Left cardiac atrium (tissue), 4 donors: ENCODE measurements at regions not wholly inside any gene's neighbourhood (a gene's known extent, or its start where the extent isn't known, plus 50 kb on each side); places are given as distances from the start of the nearest gene placed in this dataset.
A peak's percentile ranks its signal among the peaks of the same experiment; 100 is the strongest.
"Not testable (repeated sequence)": the region's sequence is repeated elsewhere in the genome, so short reads cannot be mapped to it uniquely, and the experiment has no call there.

ENCODE experiments used
- ATAC-seq, 2 donors: fragments of 200-7000 bp; cut with Tn5 transposase; one replicate each; pipeline ENCODE4 v1.9.1; 2020; ENCODE audit warnings: mild to moderate bottlenecking in 2 of 2, moderate library complexity in 2 of 2
- DNase-seq: peaks from one replicate; pipeline ENCODE4 v3.0.0-alpha.2; 2020
- intact Hi-C, 2 donors: fragments of 100-400 bp; cut with DNase I; formaldehyde crosslinking; loops; one replicate each; pipeline versions ENCODE4 v1.14.1 to v1.15.1; 2022 to 2023
- donor health status: DM: no; HTN: yes; CAD: no.
- donor health status: DM: no; HTN: yes; CAD: no; lungs with severe emphysema.
- donor health status: DM: yes; HTN: yes; CAD: no.
- donor health status: Dilated cardiomyopathy.

DNA sequence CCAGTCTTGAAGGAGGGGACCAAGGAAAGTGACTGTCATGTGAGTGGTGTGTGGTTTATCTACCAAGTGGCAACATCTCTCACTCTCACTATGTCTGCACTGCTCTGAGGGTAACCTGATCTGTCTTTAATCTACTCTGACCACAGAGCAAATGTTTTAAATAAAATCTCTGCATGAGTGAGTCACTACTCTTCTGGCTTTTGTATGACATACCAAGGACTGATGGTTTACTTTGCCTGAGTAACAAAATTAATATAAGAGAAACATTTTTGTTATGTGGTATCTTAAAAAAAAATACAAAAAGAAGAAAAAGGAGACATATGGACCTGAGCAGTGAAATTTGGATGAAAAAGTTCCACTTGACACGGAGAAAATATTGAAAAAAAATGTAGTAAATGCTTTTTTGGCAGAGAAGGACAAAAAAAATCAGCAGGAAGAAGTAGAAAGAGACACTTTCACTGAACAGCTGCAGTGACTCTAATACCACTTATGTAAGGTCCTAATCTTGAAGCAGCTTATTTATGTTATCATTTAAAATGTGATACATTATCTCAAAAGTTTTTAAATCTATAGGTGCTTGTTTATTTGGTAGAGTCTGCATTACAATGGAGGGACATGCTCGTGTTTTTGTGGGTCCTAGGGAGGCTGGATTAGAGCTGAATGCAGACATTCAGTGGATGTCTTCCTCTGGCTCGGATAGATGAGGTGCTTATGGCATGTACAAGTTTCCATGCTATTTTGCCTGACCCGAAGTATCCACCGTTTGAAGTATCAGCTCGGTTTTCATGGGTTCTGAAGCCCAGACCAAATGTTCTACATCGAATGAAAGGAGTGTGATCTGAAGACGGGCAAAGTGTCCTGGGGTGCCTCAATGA lies 240.7 kb downstream of the MAP2K6 start:
- ATAC-seq = peak in 1 of 2 donors; percentile 84
- intact Hi-C loops = no loop called here
- DNase-seq = no peak

DNA sequence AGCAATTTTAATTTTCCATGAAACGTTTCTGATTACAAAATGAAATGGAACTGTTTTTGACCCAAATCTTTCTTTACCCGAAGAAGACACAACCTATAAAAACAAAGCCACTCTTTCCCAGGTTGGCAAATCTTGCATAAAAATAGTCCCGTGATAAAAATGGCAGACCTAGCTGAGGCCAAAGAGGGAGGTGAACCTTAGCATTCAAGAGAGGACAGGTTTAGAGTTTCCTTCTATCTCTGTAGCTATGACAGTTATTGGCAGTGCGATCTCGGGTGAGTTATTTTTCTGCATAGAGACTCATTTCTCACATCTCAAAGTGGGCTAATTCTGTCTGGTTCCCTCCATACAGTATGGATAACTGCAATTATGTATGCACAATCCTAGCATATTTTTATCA lies 241.4 kb downstream of the MAP2K6 start:
- no peak for DNase-seq
- intact Hi-C loops = no loop called here
- ATAC-seq = no peak

- intact Hi-C loops = no loop called here
- ATAC-seq = no peak
- no peak for DNase-seq
Observed at GRCh38 chr17:69669441-69670178, 255.1 kb downstream of the MAP2K6 start.

- ATAC-seq = peak in 1 of 2 donors; percentile 41
- intact Hi-C loops = no loop called here
- no peak for DNase-seq
Observed at GRCh38 chr17:69672924-69673323, 258.4 kb downstream of the MAP2K6 start.

DNA sequence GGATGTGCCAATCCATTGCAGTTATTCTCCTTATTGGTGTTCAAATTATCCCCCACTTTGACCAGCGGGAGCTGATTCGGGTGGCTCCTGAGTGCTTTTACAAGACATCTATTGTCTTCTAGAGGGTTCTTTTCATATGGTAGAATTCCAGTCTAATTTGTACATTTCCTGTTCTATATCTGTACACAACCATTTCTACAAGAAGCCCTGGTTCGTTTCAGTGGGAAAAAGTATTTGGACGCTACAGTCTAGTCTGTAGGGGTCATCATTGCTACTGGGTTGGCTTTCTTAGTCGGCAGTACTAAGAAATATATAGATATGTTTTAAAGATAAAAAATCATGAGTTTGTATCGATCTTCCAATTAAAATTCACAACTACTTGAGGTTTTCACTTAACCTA lies 262.6 kb downstream of the MAP2K6 start:
- ATAC-seq = no peak
- DNase-seq = no peak
- intact Hi-C loops = no loop called here

DNA sequence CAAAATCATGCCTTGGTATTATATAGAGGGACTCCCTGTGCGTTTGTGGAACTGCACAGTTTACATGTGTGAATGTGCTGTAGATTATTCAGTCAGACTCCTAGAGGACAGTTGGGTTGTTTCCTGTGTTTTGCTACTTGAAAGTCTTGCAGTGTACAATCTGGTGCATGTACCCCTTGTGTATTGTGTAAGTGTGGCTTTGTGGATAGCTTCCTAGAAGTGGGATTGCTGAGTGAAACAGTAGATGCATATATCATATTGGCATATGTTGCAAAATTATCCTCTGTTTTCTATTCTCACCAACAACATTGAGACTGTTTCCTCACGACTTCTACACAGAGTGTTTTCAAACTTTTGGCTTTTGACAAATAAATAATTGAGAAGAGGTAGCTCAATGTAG lies 263.7 kb downstream of the MAP2K6 start:
- ATAC-seq (no peak), DNase-seq (no peak)
- intact Hi-C loops = no loop called here

DNA sequence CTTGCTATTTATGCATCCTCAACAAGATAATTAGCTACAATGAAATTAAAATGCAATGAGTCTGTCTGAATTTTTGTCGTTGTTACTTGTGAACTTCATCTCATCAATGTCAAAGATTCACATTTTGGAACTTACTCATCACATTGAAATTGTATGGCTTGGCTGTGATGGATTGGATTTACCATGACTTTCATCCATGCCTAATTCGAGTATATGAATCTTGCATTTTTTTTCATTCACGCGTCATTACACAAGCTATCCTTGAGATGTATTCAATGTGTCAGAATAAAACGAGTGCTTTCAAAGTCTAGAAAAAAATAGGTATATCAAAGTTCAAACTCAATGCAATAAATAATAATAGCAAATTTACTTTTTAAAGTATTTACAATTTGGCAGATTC lies 265.3 kb downstream of the MAP2K6 start:
- intact Hi-C loops = no loop called here
- DNase-seq = no peak
- ATAC-seq = no peak

GRCh38 chr17:69684251-69684650 lies 269.8 kb downstream of the MAP2K6 start:
- ATAC-seq (no peak), DNase-seq (no peak)
- intact Hi-C loops = no loop called here

DNA sequence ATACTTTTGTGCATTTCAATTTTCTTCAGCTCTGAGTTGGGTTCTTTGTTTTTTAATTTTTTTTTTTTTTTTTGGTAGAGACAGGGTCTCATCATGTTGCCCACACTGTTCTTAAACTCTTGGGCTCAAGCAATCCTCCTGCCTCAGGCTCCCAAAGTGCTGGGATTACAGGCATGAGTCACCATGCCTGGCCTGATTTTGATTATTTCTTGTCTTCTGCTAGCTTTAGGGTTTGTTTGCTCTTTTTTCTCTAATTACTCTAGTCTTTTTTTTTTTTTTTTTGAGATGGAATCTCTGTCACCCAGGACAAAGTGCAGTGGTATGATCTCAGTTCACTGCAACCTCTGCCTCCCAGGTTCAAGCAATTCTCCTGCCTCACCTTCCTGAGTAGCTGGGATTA lies 270.7 kb downstream of the MAP2K6 start:
- ATAC-seq, intact Hi-C loops, DNase-seq: not testable (repeated sequence)

DNA sequence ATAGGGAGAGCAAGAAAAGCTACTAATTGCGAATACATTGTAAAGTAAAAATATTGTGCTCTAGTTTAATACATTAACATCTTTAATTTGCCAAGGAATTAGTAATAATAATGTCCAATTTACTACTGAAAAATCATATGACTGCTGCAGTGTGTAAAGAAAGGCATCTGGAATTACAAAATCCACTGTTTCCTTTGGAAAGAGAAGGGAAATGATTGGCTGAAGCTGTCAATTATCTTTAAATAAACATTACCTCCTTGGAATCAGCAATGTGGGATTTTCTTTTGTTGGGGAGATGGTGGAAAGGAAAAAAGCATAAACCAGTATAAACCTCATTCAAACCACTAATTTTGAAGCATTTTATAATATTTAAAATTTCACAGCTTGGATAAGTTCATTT lies 276.0 kb downstream of the MAP2K6 start:
- intact Hi-C loops = no loop called here
- DNase-seq (no peak), ATAC-seq (no peak)

GRCh38 chr17:69692171-69692570 lies 277.7 kb downstream of the MAP2K6 start:
- DNase-seq (no peak), ATAC-seq (no peak)
- intact Hi-C loops = no loop called here

DNA sequence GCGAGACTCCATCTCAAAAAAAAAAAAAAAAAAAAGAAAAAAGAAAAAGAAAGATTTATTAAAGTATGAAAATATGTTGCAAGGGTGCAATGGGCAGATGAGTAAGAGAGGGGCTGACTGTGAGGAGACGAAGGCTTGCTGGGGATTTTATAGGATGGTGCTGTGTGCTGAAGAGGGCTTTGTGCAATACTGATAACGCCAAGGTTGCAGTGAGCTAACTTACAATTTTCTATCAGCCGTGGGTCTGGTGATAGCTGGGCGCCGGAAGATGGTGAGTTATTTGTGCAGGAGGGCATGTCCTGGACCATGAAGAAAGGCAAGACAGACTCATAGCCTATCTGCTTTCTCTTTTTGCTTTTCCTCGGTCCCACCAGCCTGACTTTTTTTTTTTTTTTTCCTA lies 281.1 kb downstream of the MAP2K6 start:
- intact Hi-C loops = no loop called here
- no peak for ATAC-seq
- no peak for DNase-seq

- ATAC-seq (peak; percentile 23 to 58), DNase-seq (no peak)
- intact Hi-C loops = no loop called here
Observed at GRCh38 chr17:69696650-69697049, 282.2 kb downstream of the MAP2K6 start.

GRCh38 chr17:69698352-69698751 lies 283.9 kb downstream of the MAP2K6 start:
- DNase-seq, intact Hi-C loops, ATAC-seq: not testable (repeated sequence)

DNA sequence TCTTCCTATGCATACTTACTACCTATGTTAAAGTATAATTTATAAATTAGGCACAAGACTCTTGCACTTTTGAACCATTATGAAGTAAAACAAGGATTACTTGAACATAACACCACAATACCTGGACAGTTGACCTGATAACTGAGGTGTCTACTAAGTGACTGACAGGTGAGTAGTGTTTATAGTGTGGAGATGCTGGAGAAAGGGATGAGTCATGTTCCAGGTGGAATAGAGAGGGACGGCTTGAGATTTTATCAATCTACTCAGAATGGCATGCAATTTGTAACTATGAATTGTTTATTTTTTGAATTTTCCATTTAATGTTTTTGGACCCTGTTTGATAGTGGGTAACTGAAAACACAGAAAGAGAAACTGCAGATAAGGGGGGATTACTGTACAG lies 287.6 kb downstream of the MAP2K6 start:
- ATAC-seq (no peak), DNase-seq (no peak)
- intact Hi-C loops = no loop called here

DNA sequence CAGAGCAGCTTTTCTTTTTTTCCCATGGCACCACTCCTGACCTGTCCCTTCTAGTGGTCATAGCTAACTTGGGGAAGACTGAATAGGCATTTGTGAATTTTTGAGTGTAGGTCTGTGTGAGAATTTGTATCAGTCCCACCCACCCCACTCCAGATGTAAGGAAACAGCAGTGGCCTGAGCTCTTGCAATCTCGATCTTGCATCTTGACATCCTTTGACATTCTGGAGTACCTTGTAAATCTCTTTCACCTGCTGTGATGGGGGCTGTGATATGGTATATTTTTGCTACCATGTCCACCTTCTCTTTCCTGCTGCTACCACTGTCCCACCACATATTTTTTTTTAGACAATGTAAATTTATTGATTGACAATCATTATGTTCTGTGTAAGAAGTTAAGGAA lies 289.3 kb downstream of the MAP2K6 start:
- intact Hi-C loops = no loop called here
- ATAC-seq (no peak), DNase-seq (no peak)

GRCh38 chr17:69704935-69705334 lies 290.4 kb downstream of the MAP2K6 start:
- ATAC-seq = no peak
- intact Hi-C loops = no loop called here
- no peak for DNase-seq

GRCh38 chr17:69706127-69706526 lies 291.6 kb downstream of the MAP2K6 start:
- no peak for ATAC-seq
- no peak for DNase-seq
- intact Hi-C loops = no loop called here

DNA sequence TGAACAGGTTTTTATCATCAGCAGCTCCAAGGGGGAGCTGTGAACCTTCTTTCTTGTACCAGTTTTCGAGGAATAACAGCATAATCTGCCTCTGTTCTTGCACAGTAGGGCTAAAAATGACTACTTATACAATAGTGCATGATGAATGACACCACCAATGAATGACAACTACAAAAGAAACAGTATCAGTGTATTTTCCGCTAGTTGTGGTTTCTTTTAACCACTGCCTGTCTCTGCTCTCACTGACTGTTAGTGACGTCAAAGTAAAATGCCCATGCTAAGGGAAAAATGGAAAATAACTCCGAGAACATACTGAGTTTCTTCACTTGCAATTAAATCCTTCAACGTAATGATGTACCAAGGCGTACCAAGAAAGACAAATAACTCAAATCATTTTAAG lies 294.9 kb downstream of the MAP2K6 start:
- intact Hi-C loops = no loop called here
- DNase-seq (no peak), ATAC-seq (no peak)

GRCh38 chr17:69710926-69711325 lies 296.4 kb downstream of the MAP2K6 start:
- DNase-seq = no peak
- ATAC-seq = no peak
- intact Hi-C loops = no loop called here

GRCh38 chr17:69711541-69711940 lies 297.0 kb downstream of the MAP2K6 start:
- DNase-seq (no peak), ATAC-seq (no peak)
- intact Hi-C loops = no loop called here
